22Rv1 (cell line): ENCODE measurements at regions not wholly inside any gene's neighbourhood (a gene's known extent, or its start where the extent isn't known, plus 50 kb on each side); places are given as distances from the start of the nearest gene placed in this dataset.

ENCODE experiments used
- CTCF ChIP-seq: fragments of 450-650 bp; IDR thresholded peaks from 2 replicates; pipeline ENCODE4 v1.5.1; 2017; ENCODE audit warnings: mild to moderate bottlenecking
- ZFX ChIP-seq: fragments of 450-650 bp; IDR thresholded peaks from 2 replicates; pipeline ENCODE4 v1.6.1; 2017; ENCODE audit warnings: antibody characterized with exemption, borderline replicate concordance

GRCh38 chr18:25538175-25538922 lies 186.4 kb upstream of the ZNF521 start:
- no peak for TF ChIP-seq CTCF
- no peak for TF ChIP-seq ZFX
